Activated CD4-positive, alpha-beta memory T cell treated with anti-CD3 and anti-CD28 coated beads for 36 hours (primary cell): ENCODE measurements at regions not wholly inside any gene's neighbourhood (a gene's known extent, or its start where the extent isn't known, plus 50 kb on each side); places are given as distances from the start of the nearest gene placed in this dataset.

Experiments used
- CTCF ChIA-PET: fragments of 350-600 bp; sonication (Branson Sonifier 250); formaldehyde crosslinking; loops from one replicate; lab custom pipeline; 2021; ENCODE audit warnings: antibody characterized with exemption, inconsistent platforms; lab: Charles Lee
- POLR2A ChIA-PET: fragments of 350-600 bp; sonication (Branson Sonifier 250); formaldehyde crosslinking; loops from one replicate; lab custom pipeline; 2021; ENCODE audit warnings: antibody characterized with exemption; lab: Charles Lee
- DNase-seq: peaks from one replicate; pipeline ENCODE4 v3.0.0-alpha.2; 2020
- H3K27ac Mint-ChIP-seq: one replicate; pipeline ENCODE4 v1.8.0; 2021; ENCODE audit warnings: mixed read lengths
- H3K27me3 Mint-ChIP-seq: one replicate; pipeline ENCODE4 v1.8.0; 2021; ENCODE audit warnings: mixed read lengths
- H3K36me3 Mint-ChIP-seq: one replicate; pipeline ENCODE4 v1.8.0; 2021; ENCODE audit warnings: mixed read lengths
- H3K4me1 Mint-ChIP-seq: one replicate; pipeline ENCODE4 v1.8.0; 2021; ENCODE audit warnings: low read depth, mixed read lengths
- H3K4me3 Mint-ChIP-seq: one replicate; pipeline ENCODE4 v1.8.0; 2021; ENCODE audit warnings: mild to moderate bottlenecking, mixed read lengths
- H3K9me3 Mint-ChIP-seq: one replicate; pipeline ENCODE4 v1.8.0; 2021; ENCODE audit warnings: mixed read lengths
- intact Hi-C: fragments of 100-400 bp; cut with micrococcal nuclease; formaldehyde crosslinking; loops from one replicate; pipeline ENCODE4 v1.15.1; 2023

DNA sequence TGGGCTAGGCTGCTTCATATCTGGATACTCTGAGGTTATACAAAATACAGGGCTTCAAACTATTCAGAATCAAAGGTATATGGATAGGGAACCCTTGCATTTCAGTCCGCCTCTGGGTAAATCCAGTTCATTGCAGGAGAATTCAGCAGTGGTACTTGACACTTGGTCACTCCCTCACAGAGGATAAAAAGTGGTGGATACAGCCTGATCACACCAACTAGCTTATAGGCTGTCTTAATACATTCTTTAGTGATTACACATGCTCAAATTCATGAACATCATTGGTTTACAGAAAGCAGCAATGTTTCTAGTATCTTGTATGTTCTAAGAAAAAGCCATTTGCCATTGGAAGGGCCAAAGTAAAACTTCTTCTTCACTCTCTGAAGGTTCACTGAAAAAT lies 104.8 kb upstream of the PDE5A start:
- POLR2A ChIA-PET, result no interaction called here
- Mint-ChIP-seq H3K9me3 (no peaks in the 10 kb centered on the region), H3K27me3 (peaks cover 1% of the 10 kb centered on the region), H3K4me3 (no peak overlapping the region), H3K4me1 (no peaks in the 10 kb centered on the region), H3K36me3 (no peaks in the 10 kb centered on the region), H3K27ac (no peak overlapping the region)
- CTCF ChIA-PET, result no interaction called here
- intact Hi-C loops, result no loop called here
- DNase-seq, result no peak

DNA sequence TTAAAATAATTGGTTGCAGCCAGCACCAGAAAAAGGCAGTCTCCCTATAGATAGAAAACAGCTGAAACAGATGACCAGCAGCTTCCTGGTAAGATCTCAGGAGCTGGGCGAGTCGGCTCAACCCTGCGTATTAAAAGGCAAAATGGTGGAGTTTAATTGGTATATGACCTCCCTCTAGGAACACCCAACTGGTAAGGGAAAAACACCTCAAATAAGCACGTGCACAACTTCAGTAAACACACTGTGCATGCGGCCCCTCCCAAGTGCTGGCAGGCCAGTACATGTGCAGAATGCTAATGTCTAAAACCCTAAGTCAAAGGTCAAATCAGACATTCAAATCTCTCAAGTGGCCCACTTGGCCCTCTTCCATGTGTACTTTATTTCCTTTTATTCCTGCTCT lies 103.2 kb upstream of the PDE5A start:
- Mint-ChIP-seq H3K9me3 (no peaks in the 10 kb centered on the region), H3K27ac (no peak overlapping the region), H3K36me3 (no peaks in the 10 kb centered on the region), H3K4me1 (no peaks in the 10 kb centered on the region), H3K27me3 (peaks cover 1% of the 10 kb centered on the region), H3K4me3 (no peak overlapping the region)
- POLR2A ChIA-PET, result no interaction called here
- no peak for DNase-seq
- CTCF ChIA-PET, result no interaction called here
- intact Hi-C loops, result no loop called here

DNA sequence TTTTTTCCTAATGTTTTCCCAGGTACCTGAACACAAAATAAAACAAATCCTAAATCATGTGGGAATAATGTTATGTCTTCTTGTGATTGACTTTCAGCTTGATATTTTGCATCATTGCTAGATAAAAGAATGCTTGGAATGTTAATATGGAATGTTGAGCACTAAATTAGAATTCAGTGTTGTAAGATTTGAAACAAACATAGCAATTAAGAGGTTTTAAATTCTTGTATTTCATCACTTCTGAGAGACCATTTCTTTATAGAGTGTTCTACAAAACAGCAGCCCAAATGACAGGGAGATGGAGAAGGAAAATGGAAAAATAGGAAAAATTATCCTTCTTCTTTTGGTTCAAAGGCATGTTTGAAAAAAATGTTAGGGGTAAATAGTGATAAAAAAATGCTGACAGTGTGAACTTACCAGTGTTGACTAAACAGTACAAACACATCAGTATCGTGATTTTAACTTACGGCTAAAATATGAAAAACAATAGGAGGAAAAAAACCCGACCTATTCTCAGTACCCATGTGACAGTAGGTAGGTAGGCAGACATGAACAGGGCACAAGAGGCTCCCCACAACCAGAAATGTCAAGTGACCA lies 102.6 kb upstream of the PDE5A start:
- intact Hi-C loops, result no loop called here
- POLR2A ChIA-PET, result no interaction called here
- CTCF ChIA-PET, result no interaction called here
- Mint-ChIP-seq H3K4me1 (no peaks in the 10 kb centered on the region), H3K9me3 (no peaks in the 10 kb centered on the region), H3K4me3 (no peak overlapping the region), H3K27me3 (peaks cover 1% of the 10 kb centered on the region), H3K27ac (no peak overlapping the region), H3K36me3 (no peaks in the 10 kb centered on the region)
- DNase-seq, result no peak

- H3K36me3 Mint-ChIP-seq, result no peaks in the 10 kb centered on the region
- ChIA-PET CTCF (no interaction called here), POLR2A (no interaction called here)
- H3K27ac Mint-ChIP-seq, result no peak overlapping the region
- no peaks in the 10 kb centered on the region for H3K9me3 Mint-ChIP-seq
- no peaks in the 10 kb centered on the region for H3K4me1 Mint-ChIP-seq
- DNase-seq, result no peak
- H3K27me3 Mint-ChIP-seq, result peaks cover 1% of the 10 kb centered on the region
- intact Hi-C loops, result no loop called here
- H3K4me3 Mint-ChIP-seq, result no peak overlapping the region
These were observed 102.0 kb upstream of the PDE5A start for GRCh38 chr4:119730671-119730950.

DNA sequence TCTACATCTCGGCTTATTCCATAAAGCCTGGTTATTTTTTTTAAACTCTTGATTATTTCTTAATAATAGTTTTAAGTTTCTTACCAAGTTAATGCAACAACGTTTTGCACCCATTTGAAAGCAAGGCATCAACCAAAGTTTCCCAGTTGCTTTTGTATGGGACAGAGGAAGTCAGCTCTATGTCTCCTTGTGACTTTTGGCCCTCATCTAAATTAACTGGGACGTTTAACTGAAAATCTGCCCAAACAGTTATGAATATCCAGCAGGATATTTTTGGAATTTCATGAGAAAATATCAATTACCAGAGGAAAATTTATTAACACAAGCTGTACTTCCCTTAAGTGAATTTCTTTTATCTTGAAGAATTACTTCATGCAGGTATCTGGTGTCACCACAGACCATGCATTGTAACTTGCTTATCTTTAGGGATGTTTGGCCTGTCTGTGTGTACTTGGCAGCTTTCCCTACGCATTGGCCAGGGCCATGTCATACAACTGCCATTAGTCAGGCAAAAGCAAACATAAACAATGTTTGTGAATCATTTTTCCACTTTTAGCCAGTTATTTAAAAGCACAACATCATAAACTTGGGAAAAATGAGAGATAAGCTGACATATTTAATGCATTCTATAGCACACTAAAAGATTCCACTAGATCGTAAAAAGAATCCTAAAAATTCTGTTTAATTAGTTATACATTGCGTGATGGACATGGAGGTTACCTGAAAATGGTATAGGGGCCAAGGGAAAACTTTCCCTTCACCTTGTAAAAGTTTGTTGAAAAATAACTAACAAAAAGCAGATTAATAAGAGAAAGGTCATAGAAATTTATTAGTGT lies 101.4 kb upstream of the PDE5A start:
- peaks cover 1% of the 10 kb centered on the region for H3K27me3 Mint-ChIP-seq
- H3K4me1 Mint-ChIP-seq, result no peaks in the 10 kb centered on the region
- H3K36me3 Mint-ChIP-seq, result no peaks in the 10 kb centered on the region
- ChIA-PET POLR2A (no interaction called here), CTCF (no interaction called here)
- no peak overlapping the region for H3K27ac Mint-ChIP-seq
- no peaks in the 10 kb centered on the region for H3K9me3 Mint-ChIP-seq
- H3K4me3 Mint-ChIP-seq, result no peak overlapping the region
- no peak for DNase-seq
- intact Hi-C loops, result no loop called here

- intact Hi-C loops, result no loop called here
- CTCF ChIA-PET, result no interaction called here
These were observed 100.3 kb upstream of the PDE5A start for GRCh38 chr4:119728692-119729593.

DNA sequence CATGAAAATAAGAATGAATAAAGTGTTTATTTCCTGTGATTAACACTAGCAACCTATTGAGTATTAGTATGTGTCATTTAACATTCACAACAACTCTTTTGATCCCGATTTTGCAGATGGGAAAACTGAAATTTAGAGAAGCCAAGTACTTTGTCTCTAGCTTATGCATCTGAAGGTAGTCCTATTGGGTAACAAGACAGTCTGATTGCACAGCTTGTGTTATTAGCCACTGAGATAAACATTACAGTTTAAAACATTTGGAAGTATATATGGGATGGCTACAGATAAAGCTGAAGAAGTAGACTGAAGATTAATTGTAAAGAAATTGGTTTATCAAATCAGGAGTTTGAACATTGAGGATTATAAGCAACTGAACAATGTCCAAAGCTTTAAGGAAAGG lies 99.6 kb upstream of the PDE5A start:
- Mint-ChIP-seq H3K36me3 (no peaks in the 10 kb centered on the region), H3K27me3 (no peaks in the 10 kb centered on the region), H3K9me3 (no peaks in the 10 kb centered on the region), H3K4me1 (no peaks in the 10 kb centered on the region), H3K27ac (no peak overlapping the region), H3K4me3 (no peak overlapping the region)
- intact Hi-C loops, result no loop called here
- ChIA-PET POLR2A (no interaction called here), CTCF (no interaction called here)
- DNase-seq, result no peak

More at GRCh38 chr4:119728692-119729593, 100.3 kb upstream of the PDE5A start:
- Mint-ChIP-seq H3K9me3 (no peaks in the 10 kb centered on the region), H3K4me3 (no peak overlapping the region), H3K36me3 (no peaks in the 10 kb centered on the region), H3K4me1 (no peaks in the 10 kb centered on the region), H3K27ac (no peak overlapping the region), H3K27me3 (no peaks in the 10 kb centered on the region)
- DNase-seq, result no peak
- POLR2A ChIA-PET, result no interaction called here

GRCh38 chr4:119726505-119726904 lies 97.9 kb upstream of the PDE5A start:
- Mint-ChIP-seq H3K36me3 (no peaks in the 10 kb centered on the region), H3K27me3 (no peaks in the 10 kb centered on the region), H3K9me3 (no peaks in the 10 kb centered on the region), H3K4me1 (no peaks in the 10 kb centered on the region), H3K4me3 (no peak overlapping the region), H3K27ac (no peak overlapping the region)
- intact Hi-C loops, result no loop called here
- POLR2A ChIA-PET, result no interaction called here
- CTCF ChIA-PET, result no interaction called here
- DNase-seq, result no peak

- intact Hi-C loops, result no loop called here
- POLR2A ChIA-PET, result no interaction called here
- Mint-ChIP-seq H3K36me3 (no peaks in the 10 kb centered on the region), H3K27ac (no peak overlapping the region), H3K9me3 (no peaks in the 10 kb centered on the region), H3K4me3 (no peak overlapping the region), H3K4me1 (no peaks in the 10 kb centered on the region), H3K27me3 (no peaks in the 10 kb centered on the region)
- CTCF ChIA-PET, result no interaction called here
- no peak for DNase-seq
These were observed 97.2 kb upstream of the PDE5A start for GRCh38 chr4:119725688-119726330.

GRCh38 chr4:119725011-119725410 lies 96.4 kb upstream of the PDE5A start:
- ChIA-PET POLR2A (no interaction called here), CTCF (no interaction called here)
- Mint-ChIP-seq H3K9me3 (peaks cover under 1% of the 10 kb centered on the region), H3K27ac (no peak overlapping the region), H3K4me1 (no peaks in the 10 kb centered on the region), H3K4me3 (no peak overlapping the region), H3K27me3 (no peaks in the 10 kb centered on the region), H3K36me3 (no peaks in the 10 kb centered on the region)
- DNase-seq, result no peak
- intact Hi-C loops, result no loop called here

GRCh38 chr4:119722670-119723069 lies 94.1 kb upstream of the PDE5A start:
- intact Hi-C loops, result no loop called here
- no peaks in the 10 kb centered on the region for H3K27me3 Mint-ChIP-seq
- no peaks in the 10 kb centered on the region for H3K36me3 Mint-ChIP-seq
- no peak overlapping the region for H3K4me3 Mint-ChIP-seq
- no peak overlapping the region for H3K27ac Mint-ChIP-seq
- peaks cover 15% of the 10 kb centered on the region for H3K9me3 Mint-ChIP-seq
- ChIA-PET POLR2A (no interaction called here), CTCF (no interaction called here)
- no peaks in the 10 kb centered on the region for H3K4me1 Mint-ChIP-seq
- no peak for DNase-seq

DNA sequence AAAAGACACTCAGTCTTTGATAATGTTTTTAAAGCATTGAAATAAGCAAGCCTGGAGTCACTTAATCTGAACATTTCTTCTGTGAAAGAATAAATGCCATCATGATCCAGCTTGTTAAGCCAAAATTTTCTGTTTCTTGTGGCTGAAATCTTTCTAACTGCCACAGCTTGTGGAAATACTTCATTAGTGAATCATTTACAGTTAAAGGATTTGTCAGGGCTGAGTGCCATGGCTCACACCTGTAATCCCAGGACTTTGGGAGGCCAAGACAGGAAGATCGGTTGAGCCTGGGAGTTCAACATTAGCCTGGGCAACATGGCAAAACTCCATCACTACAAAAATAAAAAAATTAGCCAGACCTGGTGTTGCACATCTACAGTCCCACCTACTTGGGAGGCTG lies 93.3 kb upstream of the PDE5A start:
- Mint-ChIP-seq H3K27ac (no peak overlapping the region), H3K36me3 (no peaks in the 10 kb centered on the region), H3K4me3 (no peak overlapping the region), H3K27me3 (no peaks in the 10 kb centered on the region), H3K4me1 (no peaks in the 10 kb centered on the region), H3K9me3 (peaks cover 19% of the 10 kb centered on the region)
- ChIA-PET CTCF (no interaction called here), POLR2A (no interaction called here)
- intact Hi-C loops, result no loop called here
- DNase-seq, result no peak
